ENCODE measurements at regions not wholly inside any gene's neighbourhood (a gene's known extent, or its start where the extent isn't known, plus 50 kb on each side); places are given as distances from the start of the nearest gene placed in this dataset.

DNA sequence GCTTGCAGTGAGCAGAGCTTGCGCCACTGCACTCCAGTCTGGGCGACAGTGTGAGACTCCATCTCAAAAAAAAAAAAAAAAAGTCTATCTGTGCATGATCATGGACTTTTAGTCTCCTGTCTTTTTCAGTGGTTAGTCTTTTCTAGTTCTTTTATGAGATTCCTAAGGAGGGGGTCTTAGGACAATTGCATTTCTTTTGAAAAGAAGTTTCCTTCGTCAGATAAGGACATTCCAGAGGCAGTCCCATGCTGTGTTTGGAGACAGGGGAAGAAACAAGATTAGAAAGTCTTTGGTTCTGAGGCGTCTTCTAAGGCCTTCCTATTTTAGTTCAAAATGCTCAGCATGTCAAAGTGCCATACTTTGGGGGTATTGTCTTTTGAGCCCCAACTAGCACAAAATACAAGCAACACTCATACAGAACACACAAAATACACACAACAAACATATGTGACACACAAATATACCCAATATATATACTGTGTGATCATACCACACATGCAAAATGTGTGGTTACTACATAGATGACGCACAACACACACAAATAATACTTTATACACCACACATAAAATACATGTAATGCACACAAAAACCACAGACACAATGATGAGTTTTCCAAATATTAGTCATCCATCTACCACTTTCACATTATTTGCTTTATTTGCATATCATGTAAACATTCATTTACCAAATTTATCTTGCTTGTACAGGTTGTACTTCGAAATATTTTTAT is 394.5 kb downstream of the SPATA31D1 start:
- DNase-seq: no peak
- Mint-ChIP-seq H3K27me3 (no peaks in the 10 kb centered on the region), H3K4me1 (no peaks in the 10 kb centered on the region), H3K4me3 (no peak overlapping the region), H3K9me3 (ENCODE audit: insufficient read depth) (no peaks in the 10 kb centered on the region), H3K27ac (no peak overlapping the region)
- ATAC-seq (ENCODE audit: low read depth): no peak
- Histone ChIP-seq H3K27ac (ENCODE audit: low read length in 2 of 2) (no peak overlapping the region), H3K4me1 (ENCODE audit: control insufficient read depth in 2 of 2, insufficient read depth in 2 of 2, low read length in 2 of 2) (no peaks in the 10 kb centered on the region), H3K27me3 (replicated peaks in 1 of 4; ENCODE audit: control extremely low read depth in 1 of 4, control insufficient read depth in 3 of 4, insufficient read depth in 4 of 4, low read length in 3 of 4) (no peaks in the 10 kb centered on the region), H3K9ac (ENCODE audit: low read length) (no peak overlapping the region), H4K20me1 (ENCODE audit: control insufficient read depth, insufficient read depth, low read length, poor library complexity, severe bottlenecking) (no peaks in the 10 kb centered on the region), H3K4me2 (replicated peaks; ENCODE audit: low read depth, low read length, poor library complexity, severe bottlenecking) (no peak overlapping the region), H3K36me3 (replicated peaks in 1 of 2; ENCODE audit: control extremely low read depth in 1 of 2, control insufficient read depth in 1 of 2, extremely low read depth in 1 of 2, insufficient read depth in 2 of 2, low read length in 1 of 2) (no peaks in the 10 kb centered on the region), H3K79me2 (ENCODE audit: control insufficient read depth, insufficient read depth, low read length) (no peaks in the 10 kb centered on the region), H3K9me3 (ENCODE audit: control extremely low read depth in 1 of 3, control insufficient read depth in 2 of 3, insufficient read depth in 1 of 3, low read length in 2 of 3) (no peaks in the 10 kb centered on the region), H3K4me3 (ENCODE audit: control extremely low read depth in 1 of 5, extremely low read depth in 1 of 5, insufficient read depth in 1 of 5, low read depth in 2 of 5, low read length in 4 of 5) (no peak overlapping the region), H2AFZ (ENCODE audit: insufficient read depth, low read depth, low read length, poor library complexity, severe bottlenecking) (no peak overlapping the region)
- intact Hi-C loops (cut with micrococcal nuclease): no loop called here
- POLR2A ChIA-PET: no interaction called here
- TF ChIP-seq EZH2 (IDR thresholded peaks at IDR 0.05; ENCODE audit: borderline replicate concordance, insufficient read depth, low read depth, low read length, poor library complexity, severe bottlenecking) (no peak), CTCF (IDR thresholded peaks at IDR 0.05) (no peak)
- WGBS (ENCODE audit: insufficient coverage): 63% methylated on average over 2 of the region's 6 CpGs
- CTCF ChIA-PET: no interaction called here

- H3K9me3 Mint-ChIP-seq (ENCODE audit: insufficient read depth): peaks cover 3% of the 10 kb centered on the region
- no peak overlapping the region for H3K27ac Mint-ChIP-seq
- ChIA-PET CTCF (no interaction called here), POLR2A (no interaction called here)
- Histone ChIP-seq H2AFZ (ENCODE audit: insufficient read depth, low read depth, low read length, poor library complexity, severe bottlenecking) (peak overlapping the region; percentile 7), H3K9ac (ENCODE audit: low read length) (no peak overlapping the region), H3K27ac (ENCODE audit: low read length in 2 of 2) (no peak overlapping the region), H3K36me3 (replicated peaks in 1 of 2; ENCODE audit: control extremely low read depth in 1 of 2, control insufficient read depth in 1 of 2, extremely low read depth in 1 of 2, insufficient read depth in 2 of 2, low read length in 1 of 2) (no peaks in the 10 kb centered on the region), H3K4me1 (ENCODE audit: control insufficient read depth in 2 of 2, insufficient read depth in 2 of 2, low read length in 2 of 2) (no peaks in the 10 kb centered on the region), H3K27me3 (replicated peaks in 1 of 4; ENCODE audit: control extremely low read depth in 1 of 4, control insufficient read depth in 3 of 4, insufficient read depth in 4 of 4, low read length in 3 of 4) (no peaks in the 10 kb centered on the region), H3K9me3 (ENCODE audit: control extremely low read depth in 1 of 3, control insufficient read depth in 2 of 3, insufficient read depth in 1 of 3, low read length in 2 of 3) (no peaks in the 10 kb centered on the region), H3K4me2 (replicated peaks; ENCODE audit: low read depth, low read length, poor library complexity, severe bottlenecking) (no peak overlapping the region), H3K79me2 (ENCODE audit: control insufficient read depth, insufficient read depth, low read length) (no peaks in the 10 kb centered on the region), H4K20me1 (ENCODE audit: control insufficient read depth, insufficient read depth, low read length, poor library complexity, severe bottlenecking) (no peaks in the 10 kb centered on the region), H3K4me3 (ENCODE audit: control extremely low read depth in 1 of 5, extremely low read depth in 1 of 5, insufficient read depth in 1 of 5, low read depth in 2 of 5, low read length in 4 of 5) (no peak overlapping the region)
- TF ChIP-seq CTCF (IDR thresholded peaks at IDR 0.05) (no peak), EZH2 (IDR thresholded peaks at IDR 0.05; ENCODE audit: borderline replicate concordance, insufficient read depth, low read depth, low read length, poor library complexity, severe bottlenecking) (no peak)
- H3K27me3 Mint-ChIP-seq: peaks cover 1% of the 10 kb centered on the region
- no peak for ATAC-seq (ENCODE audit: low read depth)
- no CpG with 5 or more reads among the region's 1 CpG for WGBS (ENCODE audit: insufficient coverage)
- no peak overlapping the region for H3K4me3 Mint-ChIP-seq
- intact Hi-C loops (cut with micrococcal nuclease): no loop called here
- H3K4me1 Mint-ChIP-seq: no peaks in the 10 kb centered on the region
- no peak for DNase-seq
Observed at GRCh38 chr9:82385633-82386032, 397.1 kb downstream of the SPATA31D1 start.
